Right atrium auricular region (tissue), 2 donors: ENCODE measurements at regions not wholly inside any gene's neighbourhood (a gene's known extent, or its start where the extent isn't known, plus 50 kb on each side); places are given as distances from the start of the nearest gene placed in this dataset.

ENCODE experiments used
- DNase-seq: peaks from one replicate; pipeline ENCODE4 v3.0.0-alpha.2; 2019; ENCODE audit warnings: low spot score
- H3K27ac ChIP-seq, 2 donors: fragments of 200-600 bp; sonication (generic); 1 replicate in 1 of 2; 2 replicates in 1 of 2; pipeline ENCODE4 v1.5.1; 2016 to 2019
- H3K27me3 ChIP-seq, 2 donors: fragments of 200-600 bp; sonication (generic); one replicate each; pipeline versions ENCODE4 v1.5.1 to v1.6.0; 2017 to 2019
- H3K36me3 ChIP-seq: fragments of 200-600 bp; sonication (generic); one replicate; pipeline ENCODE4 v1.5.1; 2016
- H3K4me1 ChIP-seq, 2 donors: fragments of 200-600 bp; sonication (generic); one replicate each; pipeline versions ENCODE4 v1.5.1 to v1.6.0; 2017 to 2019
- H3K4me3 ChIP-seq, 2 donors: fragments of 200-600 bp; sonication (generic); 1 replicate in 1 of 2; 2 replicates in 1 of 2; pipeline ENCODE4 v1.5.1; 2017 to 2019; ENCODE audit warnings: mild to moderate bottlenecking in 1 of 2, moderate library complexity in 1 of 2
- H3K9me3 ChIP-seq, 2 donors: fragments of 200-600 bp; sonication (generic); one replicate each; pipeline ENCODE4 v1.5.1; 2019
- TF ChIP-seq, protein P1 (sequence below), 2 donors: fragments of 200-600 bp; sonication (generic); IDR thresholded peaks; one replicate each; pipeline ENCODE4 v1.5.1; 2019; ENCODE audit warnings: antibody characterized with exemption in 2 of 2

DNA sequence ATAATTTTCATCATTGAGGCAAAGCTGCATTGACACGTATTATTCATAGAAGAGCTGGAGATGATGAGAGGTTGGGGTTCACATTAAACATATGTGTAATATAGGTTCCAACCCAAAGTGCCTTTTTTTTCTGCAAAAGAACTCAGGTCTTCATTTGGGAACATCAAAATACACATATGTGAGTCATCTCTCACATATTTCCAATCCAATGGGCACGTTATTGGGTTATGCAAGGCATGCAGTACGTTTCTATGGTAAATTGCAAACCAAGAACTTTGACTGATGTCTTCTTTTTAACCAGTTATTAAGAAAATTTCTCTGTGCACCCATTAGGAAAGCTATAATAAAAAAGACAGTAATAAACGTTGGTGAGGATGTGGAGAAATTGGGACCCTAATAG is 150.3 kb upstream of the FAM9B start:
- TF ChIP-seq, protein P1, sequence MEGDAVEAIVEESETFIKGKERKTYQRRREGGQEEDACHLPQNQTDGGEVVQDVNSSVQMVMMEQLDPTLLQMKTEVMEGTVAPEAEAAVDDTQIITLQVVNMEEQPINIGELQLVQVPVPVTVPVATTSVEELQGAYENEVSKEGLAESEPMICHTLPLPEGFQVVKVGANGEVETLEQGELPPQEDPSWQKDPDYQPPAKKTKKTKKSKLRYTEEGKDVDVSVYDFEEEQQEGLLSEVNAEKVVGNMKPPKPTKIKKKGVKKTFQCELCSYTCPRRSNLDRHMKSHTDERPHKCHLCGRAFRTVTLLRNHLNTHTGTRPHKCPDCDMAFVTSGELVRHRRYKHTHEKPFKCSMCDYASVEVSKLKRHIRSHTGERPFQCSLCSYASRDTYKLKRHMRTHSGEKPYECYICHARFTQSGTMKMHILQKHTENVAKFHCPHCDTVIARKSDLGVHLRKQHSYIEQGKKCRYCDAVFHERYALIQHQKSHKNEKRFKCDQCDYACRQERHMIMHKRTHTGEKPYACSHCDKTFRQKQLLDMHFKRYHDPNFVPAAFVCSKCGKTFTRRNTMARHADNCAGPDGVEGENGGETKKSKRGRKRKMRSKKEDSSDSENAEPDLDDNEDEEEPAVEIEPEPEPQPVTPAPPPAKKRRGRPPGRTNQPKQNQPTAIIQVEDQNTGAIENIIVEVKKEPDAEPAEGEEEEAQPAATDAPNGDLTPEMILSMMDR (IDR thresholded peaks at IDR 0.05), result no peak
- no peak for DNase-seq
- peaks cover 0 to 1% of the 10 kb centered on the region in 2 donors for H3K9me3 ChIP-seq
- H3K27ac ChIP-seq, result no peak overlapping the region
- no peaks in the 10 kb centered on the region for H3K4me1 ChIP-seq
- no peaks in the 10 kb centered on the region for H3K27me3 ChIP-seq
- no peaks in the 10 kb centered on the region for H3K36me3 ChIP-seq
- H3K4me3 ChIP-seq, result no peak overlapping the region

DNA sequence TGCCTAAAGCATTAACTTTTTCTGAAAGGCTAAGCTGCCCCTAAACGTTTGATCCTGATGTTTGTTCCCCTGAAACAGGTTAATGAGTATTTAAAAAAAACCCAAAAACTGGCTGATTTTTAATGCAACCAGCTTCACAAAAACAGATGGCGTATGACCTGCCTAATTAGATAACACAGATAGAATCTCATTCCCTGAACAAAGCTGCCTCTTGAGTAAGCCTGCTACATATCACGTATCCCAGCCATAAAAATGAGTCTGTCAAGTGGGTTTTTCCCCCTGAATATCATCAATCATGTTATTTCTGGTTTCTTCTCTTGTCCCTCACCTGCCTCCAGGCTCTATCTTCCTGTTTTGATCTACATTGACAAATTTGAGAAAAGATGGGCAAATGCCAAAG is 154.2 kb upstream of the FAM9B start:
- H3K9me3 ChIP-seq, result no peaks in the 10 kb centered on the region
- H3K36me3 ChIP-seq, result no peaks in the 10 kb centered on the region
- H3K27ac ChIP-seq, result no peak overlapping the region
- DNase-seq, result no peak
- no peak overlapping the region for H3K4me3 ChIP-seq
- H3K27me3 ChIP-seq, result no peaks in the 10 kb centered on the region
- H3K4me1 ChIP-seq, result no peaks in the 10 kb centered on the region
- TF ChIP-seq, protein P1 (IDR thresholded peaks at IDR 0.05), result no peak

DNA sequence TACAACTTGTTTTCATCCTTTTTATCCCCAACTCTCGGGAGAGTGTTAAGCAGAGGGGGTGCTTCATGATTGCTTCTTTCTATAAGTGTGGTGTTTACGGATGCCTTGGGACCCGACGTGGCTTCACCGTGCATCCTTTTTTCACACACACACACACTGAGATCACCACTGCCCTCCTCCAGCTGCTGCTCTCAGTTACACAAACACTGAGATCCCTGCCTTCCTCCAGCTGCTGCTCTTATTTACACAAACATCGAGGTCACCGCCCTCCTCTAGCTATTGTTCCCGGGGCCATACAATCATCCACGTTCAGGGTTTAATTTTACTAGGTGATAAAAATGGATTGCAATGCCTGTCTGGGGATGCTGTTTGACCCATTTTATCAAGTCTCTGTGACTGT is 155.4 kb upstream of the FAM9B start:
- TF ChIP-seq, protein P1 (IDR thresholded peaks at IDR 0.05), result no peak
- Histone ChIP-seq H3K4me1 (no peaks in the 10 kb centered on the region), H3K36me3 (no peaks in the 10 kb centered on the region), H3K27ac (no peak overlapping the region), H3K9me3 (no peaks in the 10 kb centered on the region), H3K27me3 (no peaks in the 10 kb centered on the region), H3K4me3 (no peak overlapping the region)
- no peak for DNase-seq

DNA sequence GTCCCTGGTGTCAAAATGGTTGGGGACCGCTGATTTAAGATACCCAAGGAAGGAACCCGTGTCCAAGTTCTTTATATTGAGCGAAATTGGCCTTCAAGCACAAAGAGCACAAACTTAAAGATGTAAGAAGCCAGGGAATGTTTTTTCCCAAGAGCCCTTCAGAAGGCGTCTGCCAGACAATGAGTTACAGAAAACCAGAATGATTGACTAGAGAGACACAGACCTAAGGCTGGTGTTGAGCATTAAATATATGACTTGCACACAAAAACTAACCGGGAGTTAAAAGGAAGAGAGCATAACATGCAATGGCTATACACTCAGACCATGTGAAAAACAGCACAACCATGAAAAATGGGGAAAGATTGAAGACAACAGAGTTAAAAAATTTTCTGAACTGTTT is 157.5 kb upstream of the FAM9B start:
- TF ChIP-seq, protein P1 (IDR thresholded peaks at IDR 0.05), result no peak
- no peaks in the 10 kb centered on the region for H3K27me3 ChIP-seq
- H3K27ac ChIP-seq, result no peak overlapping the region
- no peaks in the 10 kb centered on the region for H3K4me1 ChIP-seq
- no peak overlapping the region for H3K4me3 ChIP-seq
- no peak for DNase-seq
- H3K9me3 ChIP-seq, result no peaks in the 10 kb centered on the region
- no peaks in the 10 kb centered on the region for H3K36me3 ChIP-seq

DNA sequence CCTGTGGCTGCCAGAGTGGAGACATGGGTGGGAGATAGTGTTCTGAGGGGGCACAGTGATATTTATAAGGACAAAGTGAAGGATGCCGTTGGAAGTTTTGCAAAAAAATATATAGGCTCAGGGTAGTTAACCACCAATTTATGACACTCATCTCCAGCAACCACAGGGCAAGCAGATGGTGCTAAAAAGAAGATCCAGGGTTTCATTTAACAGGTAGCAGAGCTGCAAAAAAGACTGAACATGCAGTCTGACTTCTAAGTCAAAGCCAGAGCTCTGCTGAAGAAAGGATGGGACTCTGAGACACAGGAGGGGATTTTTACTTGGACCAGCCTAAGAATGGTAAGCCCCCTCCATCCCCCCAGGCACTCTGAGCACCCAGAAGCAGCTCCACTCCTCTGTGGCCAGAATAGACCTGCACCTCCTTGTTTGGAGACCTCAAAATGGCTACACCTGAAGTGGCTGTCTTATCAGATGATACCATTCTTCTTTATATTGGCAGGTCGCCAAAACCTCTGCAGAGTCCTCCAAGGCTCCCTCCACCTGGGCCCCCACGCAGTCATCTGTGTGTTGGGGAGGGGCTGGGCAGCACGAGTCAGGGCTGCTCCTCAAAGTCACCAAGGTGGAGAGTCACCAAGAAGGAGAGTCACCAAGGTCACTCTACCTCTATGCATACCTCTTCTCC is 161.4 kb upstream of the FAM9B start:
- TF ChIP-seq, protein P1 (IDR thresholded peaks at IDR 0.05), result no peak
- DNase-seq, result no peak

More for the DNA sequence above, 161.4 kb upstream of the FAM9B start:
- no peak overlapping the region for H3K27ac ChIP-seq
- H3K4me3 ChIP-seq, result no peak overlapping the region
- no peaks in the 10 kb centered on the region for H3K9me3 ChIP-seq
- no peaks in the 10 kb centered on the region for H3K4me1 ChIP-seq
- no peaks in the 10 kb centered on the region for H3K36me3 ChIP-seq
- no peaks in the 10 kb centered on the region for H3K27me3 ChIP-seq
